ENCODE measurements at regions not wholly inside any gene's neighbourhood (a gene's known extent, or its start where the extent isn't known, plus 50 kb on each side); places are given as distances from the start of the nearest gene placed in this dataset.

DNA sequence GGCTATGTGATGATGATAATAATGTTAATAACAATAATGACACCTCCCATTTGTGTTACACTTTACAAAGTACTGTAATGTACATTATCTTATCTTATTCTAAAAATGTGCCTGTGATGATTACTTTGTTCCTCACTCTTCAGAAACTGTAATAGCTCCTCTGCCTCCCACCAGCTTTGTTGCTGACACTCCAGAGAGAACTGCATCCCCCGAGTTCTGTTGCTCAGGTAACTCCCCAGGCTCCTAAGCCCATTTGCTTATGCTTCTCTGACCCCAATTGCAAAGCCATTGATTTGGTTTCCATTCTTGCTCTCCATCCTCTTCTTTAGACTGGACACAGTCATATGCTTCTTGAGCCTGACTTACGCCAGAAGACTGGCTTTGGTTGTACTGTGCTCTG is 319.7 kb downstream of the EPM2A start:
- no peaks in the 10 kb centered on the region for H3K27me3 ChIP-seq (ENCODE audit: insufficient read depth, low read depth)
- H3K4me3 ChIP-seq (IDR thresholded peaks at IDR 0.05; ENCODE audit: insufficient read depth, low read depth, low read length) = no peak overlapping the region
- no peak overlapping the region for H2AFZ ChIP-seq (ENCODE audit: low read depth)
- no peak overlapping the region for H3K4me2 ChIP-seq
- H3K79me2 ChIP-seq (ENCODE audit: insufficient read depth, low read depth) = no peaks in the 10 kb centered on the region
- no peaks in the 10 kb centered on the region for H3K36me3 ChIP-seq (ENCODE audit: insufficient read depth)
- no peaks in the 10 kb centered on the region for H3K4me1 ChIP-seq (ENCODE audit: low read depth, poor library complexity, severe bottlenecking)
- no peak overlapping the region for H3K9ac ChIP-seq
- TF ChIP-seq, protein P1, sequence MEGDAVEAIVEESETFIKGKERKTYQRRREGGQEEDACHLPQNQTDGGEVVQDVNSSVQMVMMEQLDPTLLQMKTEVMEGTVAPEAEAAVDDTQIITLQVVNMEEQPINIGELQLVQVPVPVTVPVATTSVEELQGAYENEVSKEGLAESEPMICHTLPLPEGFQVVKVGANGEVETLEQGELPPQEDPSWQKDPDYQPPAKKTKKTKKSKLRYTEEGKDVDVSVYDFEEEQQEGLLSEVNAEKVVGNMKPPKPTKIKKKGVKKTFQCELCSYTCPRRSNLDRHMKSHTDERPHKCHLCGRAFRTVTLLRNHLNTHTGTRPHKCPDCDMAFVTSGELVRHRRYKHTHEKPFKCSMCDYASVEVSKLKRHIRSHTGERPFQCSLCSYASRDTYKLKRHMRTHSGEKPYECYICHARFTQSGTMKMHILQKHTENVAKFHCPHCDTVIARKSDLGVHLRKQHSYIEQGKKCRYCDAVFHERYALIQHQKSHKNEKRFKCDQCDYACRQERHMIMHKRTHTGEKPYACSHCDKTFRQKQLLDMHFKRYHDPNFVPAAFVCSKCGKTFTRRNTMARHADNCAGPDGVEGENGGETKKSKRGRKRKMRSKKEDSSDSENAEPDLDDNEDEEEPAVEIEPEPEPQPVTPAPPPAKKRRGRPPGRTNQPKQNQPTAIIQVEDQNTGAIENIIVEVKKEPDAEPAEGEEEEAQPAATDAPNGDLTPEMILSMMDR (conservative IDR thresholded peaks at IDR 0.05; ENCODE audit: low read depth, low read length) = no peak
- H4K20me1 ChIP-seq (ENCODE audit: insufficient read depth) = no peaks in the 10 kb centered on the region
- no peak overlapping the region for H3K27ac ChIP-seq

DNA sequence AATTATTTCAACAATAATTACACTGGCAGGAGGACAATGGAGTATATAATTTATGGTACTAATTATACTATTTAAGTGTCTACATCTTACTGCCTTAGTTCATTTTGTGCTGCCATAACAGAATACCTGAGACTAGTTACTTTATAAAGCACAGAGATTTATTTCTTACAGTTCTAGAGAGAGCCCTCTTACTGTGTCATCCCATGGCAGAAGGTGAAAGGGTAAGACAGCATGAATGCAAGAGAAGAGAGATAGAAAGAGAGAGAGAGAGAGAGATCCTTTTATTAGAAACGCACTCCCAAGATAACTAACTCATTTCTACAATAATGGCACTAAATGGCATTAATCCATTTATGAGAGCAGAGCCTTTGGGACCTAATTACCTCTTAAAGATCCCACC is 314.7 kb downstream of the EPM2A start:
- TF ChIP-seq, protein P1 (conservative IDR thresholded peaks at IDR 0.05; ENCODE audit: low read depth, low read length) = no peak
- Histone ChIP-seq H3K27ac (no peak overlapping the region), H3K4me2 (no peak overlapping the region), H2AFZ (ENCODE audit: low read depth) (no peak overlapping the region), H3K79me2 (ENCODE audit: insufficient read depth, low read depth) (no peaks in the 10 kb centered on the region), H3K4me1 (ENCODE audit: low read depth, poor library complexity, severe bottlenecking) (no peaks in the 10 kb centered on the region), H3K9ac (no peak overlapping the region), H4K20me1 (ENCODE audit: insufficient read depth) (no peaks in the 10 kb centered on the region), H3K4me3 (IDR thresholded peaks at IDR 0.05; ENCODE audit: insufficient read depth, low read depth, low read length) (no peak overlapping the region), H3K36me3 (ENCODE audit: insufficient read depth) (no peaks in the 10 kb centered on the region), H3K27me3 (ENCODE audit: insufficient read depth, low read depth) (no peaks in the 10 kb centered on the region)

DNA sequence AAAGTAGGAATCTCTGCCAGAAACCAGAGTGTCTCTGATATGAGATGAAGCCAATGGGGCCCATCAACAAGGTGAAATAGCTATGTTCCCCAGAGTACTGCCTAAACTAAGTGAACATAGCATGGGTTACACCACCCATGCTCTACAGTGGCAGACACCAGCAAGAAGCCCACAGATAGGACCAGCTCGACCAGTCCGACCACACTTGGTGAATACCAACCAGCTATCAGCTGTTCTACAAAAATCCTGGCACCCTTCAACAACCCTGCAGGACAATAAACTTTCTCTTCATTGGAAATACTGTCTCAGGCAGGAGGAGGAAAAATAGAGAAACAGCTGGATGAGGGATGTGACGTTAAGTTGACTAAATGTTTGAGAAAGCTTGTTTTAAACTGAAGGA is 311.4 kb downstream of the EPM2A start:
- H3K27me3 ChIP-seq (ENCODE audit: insufficient read depth, low read depth) = no peaks in the 10 kb centered on the region
- no peak overlapping the region for H3K27ac ChIP-seq
- no peaks in the 10 kb centered on the region for H3K4me1 ChIP-seq (ENCODE audit: low read depth, poor library complexity, severe bottlenecking)
- H3K9ac ChIP-seq = no peak overlapping the region
- no peaks in the 10 kb centered on the region for H4K20me1 ChIP-seq (ENCODE audit: insufficient read depth)
- H3K36me3 ChIP-seq (ENCODE audit: insufficient read depth) = no peaks in the 10 kb centered on the region
- no peak overlapping the region for H3K4me3 ChIP-seq (IDR thresholded peaks at IDR 0.05; ENCODE audit: insufficient read depth, low read depth, low read length)
- no peaks in the 10 kb centered on the region for H3K79me2 ChIP-seq (ENCODE audit: insufficient read depth, low read depth)
- TF ChIP-seq, protein P1 (conservative IDR thresholded peaks at IDR 0.05; ENCODE audit: low read depth, low read length) = no peak
- no peak overlapping the region for H3K4me2 ChIP-seq
- no peak overlapping the region for H2AFZ ChIP-seq (ENCODE audit: low read depth)

DNA sequence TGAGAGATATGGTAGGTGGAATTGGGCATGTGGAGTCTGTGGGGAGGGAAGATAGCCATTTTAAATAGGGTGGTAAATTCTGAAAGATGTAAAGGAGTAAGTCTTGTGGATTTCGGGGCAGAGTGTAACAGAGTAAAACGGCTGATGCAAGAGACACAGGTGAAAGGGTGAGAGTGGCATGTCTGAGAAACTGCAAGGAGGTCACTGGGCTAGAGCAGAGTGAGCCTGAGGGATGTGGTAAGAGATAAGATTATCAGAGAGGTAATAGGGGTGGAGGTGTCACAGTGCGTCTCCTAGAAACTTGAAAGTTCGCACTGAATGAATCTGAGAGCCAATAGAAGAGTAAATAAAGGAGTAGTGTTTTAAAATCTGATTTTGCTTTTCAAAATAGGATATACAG is 308.1 kb downstream of the EPM2A start:
- TF ChIP-seq, protein P1 (conservative IDR thresholded peaks at IDR 0.05; ENCODE audit: low read depth, low read length) = no peak
- Histone ChIP-seq H3K4me1 (ENCODE audit: low read depth, poor library complexity, severe bottlenecking) (no peaks in the 10 kb centered on the region), H3K9ac (no peak overlapping the region), H3K27ac (no peak overlapping the region), H4K20me1 (ENCODE audit: insufficient read depth) (no peaks in the 10 kb centered on the region), H3K4me3 (IDR thresholded peaks at IDR 0.05; ENCODE audit: insufficient read depth, low read depth, low read length) (no peak overlapping the region), H3K36me3 (ENCODE audit: insufficient read depth) (no peaks in the 10 kb centered on the region), H3K27me3 (ENCODE audit: insufficient read depth, low read depth) (no peaks in the 10 kb centered on the region), H2AFZ (ENCODE audit: low read depth) (no peak overlapping the region), H3K4me2 (no peak overlapping the region), H3K79me2 (ENCODE audit: insufficient read depth, low read depth) (no peaks in the 10 kb centered on the region)

DNA sequence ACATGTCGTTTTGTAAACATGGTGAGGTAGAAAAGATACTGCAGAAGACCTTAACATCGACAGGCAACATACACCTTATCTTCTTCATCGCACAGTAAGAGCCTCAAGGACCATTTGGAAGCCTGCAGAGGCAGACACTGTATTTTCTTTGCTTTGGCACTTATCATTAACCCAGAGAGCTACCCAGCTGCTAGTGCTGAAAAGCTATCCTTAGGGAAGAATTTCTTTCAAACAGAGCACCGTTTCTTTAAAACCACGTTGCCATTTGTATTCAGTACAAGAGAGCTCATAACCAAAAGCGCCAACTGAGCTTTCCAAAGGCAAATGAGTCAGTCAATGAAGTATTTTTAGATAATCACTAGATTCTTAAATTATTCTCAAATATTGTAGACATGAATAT is 306.6 kb downstream of the EPM2A start:
- no peak overlapping the region for H3K9ac ChIP-seq
- H3K4me3 ChIP-seq (IDR thresholded peaks at IDR 0.05; ENCODE audit: insufficient read depth, low read depth, low read length) = no peak overlapping the region
- no peak overlapping the region for H3K4me2 ChIP-seq
- no peak overlapping the region for H3K27ac ChIP-seq
- no peaks in the 10 kb centered on the region for H3K36me3 ChIP-seq (ENCODE audit: insufficient read depth)
- H3K79me2 ChIP-seq (ENCODE audit: insufficient read depth, low read depth) = no peaks in the 10 kb centered on the region
- no peaks in the 10 kb centered on the region for H4K20me1 ChIP-seq (ENCODE audit: insufficient read depth)
- no peaks in the 10 kb centered on the region for H3K4me1 ChIP-seq (ENCODE audit: low read depth, poor library complexity, severe bottlenecking)
- H3K27me3 ChIP-seq (ENCODE audit: insufficient read depth, low read depth) = no peaks in the 10 kb centered on the region
- TF ChIP-seq, protein P1 (conservative IDR thresholded peaks at IDR 0.05; ENCODE audit: low read depth, low read length) = no peak
- H2AFZ ChIP-seq (ENCODE audit: low read depth) = no peak overlapping the region

All from KMS-11 (cell line).